Mesendoderm (in vitro differentiated cells): ENCODE measurements at regions not wholly inside any gene's neighbourhood (a gene's known extent, or its start where the extent isn't known, plus 50 kb on each side); places are given as distances from the start of the nearest gene placed in this dataset.

ENCODE experiments used
- DNase-seq: peaks from one replicate; pipeline ENCODE4 v3.0.0; 2013
- H2AK5ac ChIP-seq: 2 replicates; pipeline ENCODE4 v1.6.1; 2013; ENCODE audit warnings: low read length, inconsistent platforms
- H2BK120ac ChIP-seq: 2 replicates; pipeline ENCODE4 v1.6.1; 2013; ENCODE audit warnings: low read depth, mild to moderate bottlenecking, low read length, moderate library complexity, mixed read lengths
- H2BK15ac ChIP-seq: replicated peaks from 2 replicates; pipeline ENCODE4 v1.6.1; 2013; ENCODE audit warnings: low read depth, mild to moderate bottlenecking, moderate library complexity
- H2BK5ac ChIP-seq: 2 replicates; pipeline ENCODE4 v1.6.1; 2013; ENCODE audit warnings: low read length, inconsistent platforms
- H3K18ac ChIP-seq: 2 replicates; pipeline ENCODE4 v1.6.1; 2013; ENCODE audit warnings: mild to moderate bottlenecking, low read length, mixed read lengths
- H3K23ac ChIP-seq: one replicate; pipeline ENCODE4 v1.6.1; 2013; ENCODE audit warnings: low read length
- H3K27ac ChIP-seq: 2 replicates; pipeline ENCODE4 v1.5.1; 2013; ENCODE audit warnings: low read depth, mild to moderate bottlenecking, inconsistent platforms, low read length, moderate library complexity
- H3K27me3 ChIP-seq: 2 replicates; pipeline ENCODE4 v1.6.1; 2013; ENCODE audit warnings: low read length, control low read depth, mild to moderate bottlenecking, inconsistent platforms; ENCODE audit not compliant: insufficient read depth, poor library complexity
- H3K36me3 ChIP-seq: 2 replicates; pipeline ENCODE4 v1.6.1; 2013; ENCODE audit warnings: low read length, inconsistent platforms; ENCODE audit not compliant: control insufficient read depth, insufficient read depth
- H3K4ac ChIP-seq: one replicate; pipeline ENCODE4 v1.6.1; 2013; ENCODE audit warnings: low read depth, mild to moderate bottlenecking, low read length, moderate library complexity
- H3K4me1 ChIP-seq: 2 replicates; pipeline ENCODE4 v1.6.1; 2013; ENCODE audit warnings: low read depth, low read length, inconsistent platforms; ENCODE audit not compliant: control insufficient read depth
- H3K4me2 ChIP-seq: 2 replicates; pipeline ENCODE4 v1.6.1; 2013; ENCODE audit warnings: low read length
- H3K4me3 ChIP-seq: 2 replicates; pipeline ENCODE4 v1.5.1; 2013; ENCODE audit warnings: mild to moderate bottlenecking, low read length
- H3K56ac ChIP-seq: one replicate; pipeline ENCODE4 v1.6.1; 2013; ENCODE audit warnings: low read length
- H3K79me1 ChIP-seq: 2 replicates; pipeline ENCODE4 v1.6.1; 2013; ENCODE audit warnings: low read length, inconsistent platforms
- H3K79me2 ChIP-seq: 2 replicates; pipeline ENCODE4 v1.6.1; 2013; ENCODE audit warnings: mild to moderate bottlenecking, low read length; ENCODE audit not compliant: control insufficient read depth, insufficient read depth
- H3K9ac ChIP-seq: 2 replicates; pipeline ENCODE4 v1.6.1; 2013; ENCODE audit warnings: low read length, inconsistent platforms
- H4K5ac ChIP-seq: one replicate; pipeline ENCODE4 v1.6.1; 2013; ENCODE audit warnings: low read length
- H4K8ac ChIP-seq: one replicate; pipeline ENCODE4 v1.6.1; 2013; ENCODE audit warnings: low read depth, mild to moderate bottlenecking, control low read depth, low read length, moderate library complexity
- WGBS: extraction: QIAGEN DNeasy Blood & Tissue Kit; methylation state at CpG from one replicate; pipeline ENCODE4 v1.1.7; 2013; ENCODE audit warnings: low lambda C conversion rate, missing lambda C conversion rate; ENCODE audit not compliant: insufficient coverage; ENCODE audit errors: extremely low coverage; 5-methylcytosine and 5-hydroxymethylcytosine counted together

DNA sequence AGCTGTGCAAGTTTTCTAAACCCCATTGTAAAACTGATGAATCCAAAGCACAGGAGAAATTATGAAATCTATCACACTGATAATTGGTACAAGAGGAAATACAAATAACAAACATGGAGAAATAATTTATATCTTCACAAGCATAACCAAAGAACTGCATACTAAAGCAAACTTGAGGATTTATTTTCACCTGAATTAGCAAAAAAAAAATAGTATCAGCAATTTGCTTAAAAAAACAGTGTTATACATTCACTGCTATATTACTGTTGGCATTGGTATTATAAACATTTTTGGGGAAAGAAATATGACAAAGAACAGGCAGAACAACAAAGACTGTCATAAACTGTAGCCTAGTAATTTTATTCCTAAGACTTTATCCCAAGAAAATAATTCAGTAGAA lies 230.8 kb upstream of the NRP1 start:
- Histone ChIP-seq H3K79me1 (no peaks in the 10 kb centered on the region), H3K18ac (no peak overlapping the region), H2AK5ac (no peak overlapping the region), H4K5ac (no peak overlapping the region), H2BK120ac (no peak overlapping the region), H2BK5ac (no peak overlapping the region), H3K9ac (no peak overlapping the region), H3K27me3 (no peaks in the 10 kb centered on the region), H3K4ac (no peak overlapping the region), H3K56ac (no peak overlapping the region), H3K4me1 (no peaks in the 10 kb centered on the region), H3K79me2 (no peaks in the 10 kb centered on the region), H3K27ac (no peak overlapping the region), H3K23ac (no peak overlapping the region), H4K8ac (no peak overlapping the region), H3K4me3 (no peak overlapping the region), H3K4me2 (no peak overlapping the region), H2BK15ac (no peak overlapping the region), H3K36me3 (no peaks in the 10 kb centered on the region)
- no peak for DNase-seq

DNA sequence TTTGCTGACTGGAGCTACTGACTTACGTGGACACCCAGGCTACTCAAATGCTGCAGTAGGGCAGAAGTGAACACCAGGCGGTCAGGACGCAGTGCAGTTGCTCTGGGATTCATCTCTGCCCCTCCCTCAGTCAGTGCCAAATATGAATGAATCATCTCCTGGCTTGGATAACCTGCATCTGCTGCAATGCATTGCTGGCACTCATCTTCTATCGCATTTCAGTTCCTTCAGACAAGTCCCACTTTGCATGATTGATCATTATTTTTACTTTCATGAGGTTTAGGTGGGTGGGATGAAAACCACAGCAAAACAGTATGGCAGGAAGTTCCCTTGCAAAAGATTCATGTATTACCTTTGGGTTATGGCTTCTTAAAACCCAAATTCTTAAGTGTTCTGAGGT lies 224.6 kb upstream of the NRP1 start:
- no peak for DNase-seq
- H3K4me1 ChIP-seq: no peaks in the 10 kb centered on the region

DNA sequence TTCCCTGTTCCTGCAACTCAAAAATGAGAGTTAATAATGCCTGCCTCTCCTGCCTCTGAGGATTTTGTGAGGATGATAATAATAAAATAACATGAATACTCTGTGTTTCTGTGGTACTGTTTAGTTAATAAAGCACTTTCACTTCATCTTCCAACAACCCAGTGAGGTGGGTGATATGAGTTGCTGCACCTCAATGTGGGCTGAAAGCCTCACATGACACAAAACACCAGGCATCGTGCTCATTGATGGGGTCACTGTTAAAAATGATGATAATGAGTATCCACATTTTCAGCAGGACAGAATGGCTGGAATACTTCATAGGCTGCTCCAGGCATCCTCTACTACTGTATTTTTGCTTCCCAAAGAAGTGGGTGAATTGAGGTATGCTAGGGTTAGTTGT lies 222.8 kb upstream of the NRP1 start:
- H2BK15ac ChIP-seq: no peak overlapping the region
- no peak overlapping the region for H4K5ac ChIP-seq
- no peak overlapping the region for H3K23ac ChIP-seq
- no peak overlapping the region for H3K27ac ChIP-seq
- H2BK120ac ChIP-seq: no peak overlapping the region
- no peak overlapping the region for H4K8ac ChIP-seq
- no peak overlapping the region for H3K18ac ChIP-seq
- H3K36me3 ChIP-seq: no peaks in the 10 kb centered on the region
- H3K56ac ChIP-seq: no peak overlapping the region
- H3K27me3 ChIP-seq: no peaks in the 10 kb centered on the region
- H3K4ac ChIP-seq: no peak overlapping the region
- H2BK5ac ChIP-seq: no peak overlapping the region
- no peak overlapping the region for H3K4me3 ChIP-seq
- no peaks in the 10 kb centered on the region for H3K4me1 ChIP-seq
- no CpG with 5 or more reads among the region's 1 CpG for whole genome bisulfite sequencing
- no peak overlapping the region for H3K4me2 ChIP-seq
- H3K79me1 ChIP-seq: no peaks in the 10 kb centered on the region
- no peaks in the 10 kb centered on the region for H3K79me2 ChIP-seq
- no peak for DNase-seq
- H2AK5ac ChIP-seq: no peak overlapping the region
- H3K9ac ChIP-seq: no peak overlapping the region

More for the DNA sequence above, 224.6 kb upstream of the NRP1 start:
- Histone ChIP-seq H3K36me3 (no peaks in the 10 kb centered on the region), H3K27ac (no peak overlapping the region), H3K4me3 (no peak overlapping the region), H2AK5ac (no peak overlapping the region), H3K56ac (no peak overlapping the region), H3K23ac (no peak overlapping the region), H3K79me1 (no peaks in the 10 kb centered on the region), H3K4ac (no peak overlapping the region), H4K5ac (no peak overlapping the region), H3K4me2 (no peak overlapping the region), H3K79me2 (no peaks in the 10 kb centered on the region), H3K18ac (no peak overlapping the region), H3K27me3 (no peaks in the 10 kb centered on the region), H3K9ac (no peak overlapping the region), H2BK120ac (no peak overlapping the region), H2BK5ac (no peak overlapping the region), H4K8ac (no peak overlapping the region), H2BK15ac (no peak overlapping the region)
- WGBS: no CpG with 5 or more reads among the region's 4 CpGs

DNA sequence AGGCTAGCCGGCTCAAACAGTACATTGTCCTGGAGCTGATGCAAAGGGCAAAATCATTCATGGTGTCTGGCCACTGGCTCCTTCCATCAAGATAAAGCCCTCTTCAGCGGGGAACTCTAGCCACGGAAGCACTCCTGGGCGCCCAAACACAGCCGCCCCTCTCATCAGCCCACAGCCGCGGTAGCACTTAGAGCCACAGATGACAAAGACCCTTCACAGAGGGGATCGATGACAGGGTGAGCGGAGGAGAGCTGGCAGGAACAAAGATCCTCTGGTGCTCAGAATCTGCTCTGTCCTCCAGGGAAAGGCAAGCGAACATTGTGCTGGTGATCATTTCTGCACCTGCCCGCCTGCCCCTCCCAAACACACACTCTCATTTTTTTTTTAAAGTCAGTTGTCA lies 222.2 kb upstream of the NRP1 start:
- Histone ChIP-seq H3K18ac (no peak overlapping the region), H2BK15ac (no peak overlapping the region), H3K4me2 (no peak overlapping the region), H3K4me3 (no peak overlapping the region), H3K23ac (no peak overlapping the region), H3K4ac (no peak overlapping the region), H3K79me1 (no peaks in the 10 kb centered on the region), H3K27me3 (no peaks in the 10 kb centered on the region), H3K27ac (no peak overlapping the region), H3K36me3 (no peaks in the 10 kb centered on the region), H4K5ac (no peak overlapping the region), H3K79me2 (no peaks in the 10 kb centered on the region), H4K8ac (no peak overlapping the region), H2AK5ac (no peak overlapping the region), H3K56ac (no peak overlapping the region), H3K9ac (no peak overlapping the region), H2BK5ac (no peak overlapping the region), H2BK120ac (no peak overlapping the region), H3K4me1 (no peaks in the 10 kb centered on the region)
- WGBS: no CpG with 5 or more reads among the region's 11 CpGs
- DNase-seq: no peak

DNA sequence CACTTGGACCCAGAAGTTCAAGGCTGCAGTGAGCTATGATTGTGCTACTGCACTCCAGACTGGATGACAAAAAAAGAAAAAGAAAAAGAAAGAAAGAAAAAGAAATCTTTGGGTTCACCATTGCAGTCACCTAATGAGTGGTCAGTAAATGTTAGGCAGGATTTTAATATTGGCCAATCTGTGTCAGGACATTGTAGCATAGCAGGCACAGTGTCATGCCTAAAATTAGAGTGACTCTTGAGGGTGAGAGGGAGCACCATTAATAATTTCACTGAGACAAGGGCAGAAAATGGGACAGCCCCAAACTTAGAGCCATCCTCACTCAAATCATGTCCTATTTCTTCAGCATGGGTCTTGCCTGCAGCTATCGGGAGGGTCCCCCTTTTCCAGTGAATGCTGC lies 221.6 kb upstream of the NRP1 start:
- Histone ChIP-seq H2BK5ac (no peak overlapping the region), H3K18ac (no peak overlapping the region), H2BK15ac (no peak overlapping the region), H3K79me2 (no peaks in the 10 kb centered on the region), H3K23ac (no peak overlapping the region), H3K4me2 (no peak overlapping the region), H4K5ac (no peak overlapping the region), H2AK5ac (no peak overlapping the region), H3K4ac (no peak overlapping the region), H2BK120ac (no peak overlapping the region), H3K27ac (no peak overlapping the region), H3K36me3 (no peaks in the 10 kb centered on the region), H3K27me3 (no peaks in the 10 kb centered on the region), H3K56ac (no peak overlapping the region), H3K4me3 (no peak overlapping the region), H3K9ac (no peak overlapping the region), H4K8ac (no peak overlapping the region), H3K4me1 (no peaks in the 10 kb centered on the region), H3K79me1 (no peaks in the 10 kb centered on the region)
- DNase-seq: no peak
- WGBS: no CpG with 5 or more reads among the region's 1 CpG

DNA sequence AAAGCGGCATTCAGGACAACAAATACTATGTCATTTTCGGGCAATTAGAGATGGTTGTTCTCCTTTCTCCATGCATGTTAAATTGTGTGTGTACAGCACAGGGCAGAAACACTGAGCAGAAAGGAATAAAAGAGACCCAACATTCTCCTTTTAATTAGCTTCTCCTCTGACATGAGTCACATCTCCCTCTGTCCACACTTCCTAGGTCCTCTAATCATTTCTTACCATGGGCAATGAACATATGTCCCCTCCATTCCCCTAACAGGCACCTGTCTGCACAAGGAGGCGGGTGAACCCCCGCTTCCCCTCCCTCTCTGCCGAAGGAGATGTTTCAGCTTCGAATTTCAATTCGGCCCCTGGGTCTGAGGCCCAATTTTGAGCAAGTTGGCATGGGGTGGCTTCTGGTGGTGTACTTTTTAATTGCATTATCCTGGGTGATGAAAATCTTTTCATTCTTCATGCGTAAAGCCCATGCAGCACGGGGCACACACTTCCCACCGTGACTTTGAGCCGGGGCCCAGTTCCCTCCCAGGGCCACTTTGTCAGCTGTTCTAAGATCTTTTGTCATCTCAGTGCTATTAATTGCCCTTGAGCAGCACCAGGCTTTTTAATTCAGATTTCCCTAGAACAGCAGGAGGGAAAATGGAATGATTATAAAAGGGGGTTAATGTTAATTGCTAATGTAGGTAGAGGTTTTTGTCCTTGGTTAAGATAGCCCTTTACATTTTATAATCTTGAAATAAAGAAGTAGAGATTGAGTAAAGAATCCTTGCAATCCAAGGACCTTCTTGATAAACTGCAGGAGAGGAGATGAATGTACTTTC lies 219.5 kb upstream of the NRP1 start:
- Histone ChIP-seq H3K4ac (no peak overlapping the region), H3K9ac (no peak overlapping the region), H2AK5ac (no peak overlapping the region), H3K79me2 (no peaks in the 10 kb centered on the region), H4K8ac (no peak overlapping the region), H2BK5ac (no peak overlapping the region), H3K79me1 (no peaks in the 10 kb centered on the region), H3K23ac (no peak overlapping the region), H4K5ac (no peak overlapping the region), H3K18ac (no peak overlapping the region), H3K27me3 (no peaks in the 10 kb centered on the region), H3K36me3 (no peaks in the 10 kb centered on the region), H3K4me1 (no peaks in the 10 kb centered on the region), H2BK120ac (no peak overlapping the region), H3K56ac (no peak overlapping the region), H3K4me2 (no peak overlapping the region), H2BK15ac (no peak overlapping the region), H3K27ac (no peak overlapping the region), H3K4me3 (no peak overlapping the region)
- WGBS: no CpG with 5 or more reads among the region's 11 CpGs
- DNase-seq: no peak
